Thyroid gland (tissue), 4 donors: ENCODE measurements at regions not wholly inside any gene's neighbourhood (a gene's known extent, or its start where the extent isn't known, plus 50 kb on each side); places are given as distances from the start of the nearest gene placed in this dataset.

Experiments used
- DNase-seq, 2 donors: peaks; one replicate each; pipeline ENCODE4 v3.0.0-alpha.2; 2019
- H3K27ac ChIP-seq, 3 donors: fragments of 200-600 bp; sonication (generic); 1 replicate in 2 of 3; 2 replicates in 1 of 3; pipeline ENCODE4 v1.5.1; 2016 to 2019; ENCODE audit warnings: mild to moderate bottlenecking in 1 of 3, moderate library complexity in 1 of 3
- H3K27me3 ChIP-seq: fragments of 200-600 bp; sonication (generic); one replicate; pipeline ENCODE4 v1.5.1; 2019
- H3K36me3 ChIP-seq, 2 donors: fragments of 200-600 bp; sonication (generic); one replicate each; pipeline ENCODE4 v1.5.1; 2016 to 2019
- H3K4me1 ChIP-seq, 2 donors: fragments of 200-600 bp; sonication (generic); one replicate each; pipeline ENCODE4 v1.5.1; 2017 to 2019
- H3K4me3 ChIP-seq, 3 donors: fragments of 200-600 bp; sonication (generic); replicated peaks in 1 of 3; 1 replicate in 2 of 3; 2 replicates in 1 of 3; pipeline ENCODE4 v1.5.1; 2016; ENCODE audit warnings: mild to moderate bottlenecking in 1 of 3
- H3K9me3 ChIP-seq: fragments of 200-600 bp; sonication (generic); one replicate; pipeline ENCODE4 v1.5.1; 2017
- CTCF ChIP-seq, 6 experiments: fragments of 200-600 bp in 3 of 6; fragments of 450-650 bp in 3 of 6; sonication (generic) in 3 of 6; IDR thresholded peaks; one replicate each; pipeline ENCODE4 v1.5.1; 2016 to 2019; ENCODE audit warnings: antibody characterized with exemption in 6 of 6, mild to moderate bottlenecking in 2 of 6, inconsistent platforms in 1 of 6, moderate library complexity in 1 of 6
- POLR2A ChIP-seq, 2 donors: fragments of 450-650 bp; IDR thresholded peaks; one replicate each; pipeline ENCODE4 v1.6.1; 2017; ENCODE audit warnings: antibody characterized with exemption in 2 of 2, mild to moderate bottlenecking in 2 of 2, moderate library complexity in 1 of 2
- WGBS, 2 donors: methylation state at CpG; one replicate each; pipeline ENCODE4 v1.1.5; 2017; 5-methylcytosine and 5-hydroxymethylcytosine counted together
- intact Hi-C: fragments of 100-400 bp; cut with DNase I; formaldehyde crosslinking; loops from one replicate; pipeline ENCODE4 v1.15.1; 2023

GRCh38 chr4:10316851-10317250 lies 140.4 kb downstream of the ZNF518B start:
- H3K9me3 ChIP-seq = no peaks in the 10 kb centered on the region
- H3K4me1 ChIP-seq = peaks cover 0 to 3% of the 10 kb centered on the region in 2 donors
- no peaks in the 10 kb centered on the region for H3K36me3 ChIP-seq
- no peak for DNase-seq
- intact Hi-C loops = no loop called here
- no peak overlapping the region for H3K27ac ChIP-seq
- H3K4me3 ChIP-seq = no peak overlapping the region
- TF ChIP-seq POLR2A (IDR thresholded peaks at IDR 0.05) (no peak), CTCF (IDR thresholded peaks at IDR 0.05) (no peak)
- no peaks in the 10 kb centered on the region for H3K27me3 ChIP-seq
- 82 to 92% methylated on average over 3 of the region's 3 CpGs for WGBS, 2 donors

GRCh38 chr4:10315638-10316037 lies 141.6 kb downstream of the ZNF518B start:
- DNase-seq = no peak
- no peak overlapping the region for H3K4me3 ChIP-seq
- intact Hi-C loops = no loop called here
- TF ChIP-seq CTCF (IDR thresholded peaks at IDR 0.05) (no peak), POLR2A (IDR thresholded peaks at IDR 0.05) (no peak)
- peaks cover 0 to 3% of the 10 kb centered on the region in 2 donors for H3K4me1 ChIP-seq
- no peaks in the 10 kb centered on the region for H3K36me3 ChIP-seq
- H3K27me3 ChIP-seq = no peaks in the 10 kb centered on the region
- H3K27ac ChIP-seq = no peak overlapping the region
- WGBS, 2 donors = 77 to 82% methylated on average over 4 of the region's 4 CpGs
- no peaks in the 10 kb centered on the region for H3K9me3 ChIP-seq

GRCh38 chr4:10312568-10312967 lies 144.7 kb downstream of the ZNF518B start:
- Histone ChIP-seq H3K36me3 (no peaks in the 10 kb centered on the region), H3K27ac (no peak overlapping the region), H3K27me3 (no peaks in the 10 kb centered on the region), H3K4me1 (peaks cover 0 to 3% of the 10 kb centered on the region in 2 donors), H3K4me3 (no peak overlapping the region), H3K9me3 (no peaks in the 10 kb centered on the region)
- 90 to 97% methylated on average over 3 of the region's 3 CpGs for WGBS, 2 donors
- TF ChIP-seq CTCF (IDR thresholded peaks at IDR 0.05) (no peak), POLR2A (IDR thresholded peaks at IDR 0.05) (no peak)
- DNase-seq = no peak
- intact Hi-C loops = no loop called here

GRCh38 chr4:10311939-10312338 lies 145.3 kb downstream of the ZNF518B start:
- no peak for DNase-seq
- no peak overlapping the region for H3K4me3 ChIP-seq
- TF ChIP-seq CTCF (IDR thresholded peaks at IDR 0.05) (no peak), POLR2A (IDR thresholded peaks at IDR 0.05) (no peak)
- intact Hi-C loops = no loop called here
- no peak overlapping the region for H3K27ac ChIP-seq
- H3K4me1 ChIP-seq = peaks cover 0 to 3% of the 10 kb centered on the region in 2 donors
- no peaks in the 10 kb centered on the region for H3K9me3 ChIP-seq
- H3K27me3 ChIP-seq = no peaks in the 10 kb centered on the region
- 81 to 85% methylated on average over 4 of the region's 4 CpGs for WGBS, 2 donors
- no peaks in the 10 kb centered on the region for H3K36me3 ChIP-seq

GRCh38 chr4:10305816-10306215 lies 151.4 kb downstream of the ZNF518B start:
- DNase-seq = no peak
- Histone ChIP-seq H3K36me3 (no peaks in the 10 kb centered on the region), H3K9me3 (no peaks in the 10 kb centered on the region), H3K27ac (no peak overlapping the region), H3K4me1 (no peaks in the 10 kb centered on the region), H3K27me3 (no peaks in the 10 kb centered on the region), H3K4me3 (no peak overlapping the region)
- TF ChIP-seq CTCF (IDR thresholded peaks at IDR 0.05) (no peak), POLR2A (IDR thresholded peaks at IDR 0.05) (no peak)
- intact Hi-C loops = no loop called here
